ENCODE measurements at regions not wholly inside any gene's neighbourhood (a gene's known extent, or its start where the extent isn't known, plus 50 kb on each side); places are given as distances from the start of the nearest gene placed in this dataset.

DNA sequence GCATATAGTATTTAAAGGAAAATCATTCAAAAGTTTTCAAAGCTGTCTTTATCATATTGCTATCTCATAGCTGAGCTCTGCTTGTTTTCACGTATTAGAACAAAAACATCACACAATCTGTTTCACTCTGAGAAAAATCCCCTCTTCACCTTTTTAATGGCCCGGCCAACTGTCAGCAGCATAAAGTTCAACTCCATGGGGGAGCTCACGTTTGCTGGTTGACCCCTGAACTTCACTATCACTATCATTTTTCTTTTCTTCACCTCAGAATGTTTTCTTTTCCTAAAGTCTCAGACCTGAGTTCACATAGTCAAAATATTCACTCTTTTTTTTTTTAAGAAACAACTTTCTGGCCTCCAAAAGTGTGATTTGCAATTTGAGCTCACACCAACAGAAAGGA lies 374.4 kb upstream of the MARCKS start:
- H3K27me3 ChIP-seq: no peaks in the 10 kb centered on the region
- no peak overlapping the region for H3K4me2 ChIP-seq
- no peak overlapping the region for H3K9ac ChIP-seq
- H3K27ac ChIP-seq: no peak overlapping the region
- H3K36me3 ChIP-seq: no peaks in the 10 kb centered on the region
- H3K9me3 ChIP-seq (replicated peaks in 1 of 11): no peaks in the 10 kb centered on the region
- TF ChIP-seq Cebpa-rat (IDR thresholded peaks at IDR 0.05): no peak
- H4K20me1 ChIP-seq: no peaks in the 10 kb centered on the region
- H3K4me1 ChIP-seq: peaks cover 0 to 18% (median 0%) of the 10 kb centered on the region in 10 experiments; a peak in 5 of 20 replicates
- H3K4me3 ChIP-seq: no peak overlapping the region

DNA sequence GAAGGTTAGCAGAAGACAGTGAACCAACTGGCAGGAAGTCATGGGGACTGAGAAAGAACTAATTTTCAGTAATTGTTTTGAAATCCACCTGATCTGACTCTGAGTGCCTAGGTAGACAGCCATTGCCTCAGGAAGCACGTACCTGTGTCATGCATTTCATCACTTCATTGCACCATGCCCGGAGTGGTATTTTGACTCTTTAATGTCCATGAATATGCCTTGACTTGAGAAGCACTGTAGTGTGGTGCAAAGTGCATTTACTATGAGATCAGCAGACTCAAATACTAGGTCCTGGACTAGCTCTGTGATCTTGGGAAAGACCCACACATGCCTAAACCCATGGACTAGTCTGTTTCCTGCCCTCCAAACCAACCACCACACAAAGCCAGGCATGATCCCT lies 370.9 kb upstream of the MARCKS start:
- Histone ChIP-seq H3K4me2 (no peak overlapping the region), H3K27ac (no peak overlapping the region), H3K9ac (no peak overlapping the region), H3K4me3 (no peak overlapping the region), H3K4me1 (peaks cover 0 to 8% (median 0%) of the 10 kb centered on the region in 10 experiments; a peak in 5 of 20 replicates), H3K9me3 (replicated peaks in 1 of 11) (no peaks in the 10 kb centered on the region), H3K27me3 (no peaks in the 10 kb centered on the region), H4K20me1 (no peaks in the 10 kb centered on the region), H3K36me3 (no peaks in the 10 kb centered on the region)
- no peak for TF ChIP-seq Cebpa-rat (IDR thresholded peaks at IDR 0.05)

DNA sequence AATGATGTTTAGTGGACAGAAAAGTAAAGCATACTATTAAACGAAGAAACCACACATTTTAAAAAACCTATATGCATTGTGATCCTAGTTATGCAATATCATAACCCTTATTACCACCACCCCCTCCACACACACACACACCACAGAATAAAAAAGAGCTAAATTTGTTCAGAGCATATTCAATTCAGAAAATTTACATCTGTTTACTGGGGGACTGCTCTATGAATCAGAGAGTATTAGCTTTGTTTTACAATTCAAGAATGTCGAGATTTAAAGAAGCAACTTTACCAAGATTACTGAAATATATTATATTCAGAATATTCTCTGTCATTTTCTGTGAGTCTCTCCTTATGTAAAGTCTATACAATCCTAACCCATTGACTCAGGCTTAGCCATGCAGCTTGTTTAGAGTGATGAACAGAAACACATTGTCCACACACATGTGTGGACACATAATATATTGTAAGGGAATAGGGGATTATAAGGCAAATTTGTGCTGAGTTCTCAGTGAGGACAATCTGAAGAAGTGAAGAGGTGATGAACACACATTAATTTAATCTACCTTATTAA lies 369.6 kb upstream of the MARCKS start:
- H3K27ac ChIP-seq: no peak overlapping the region
- H4K20me1 ChIP-seq: no peaks in the 10 kb centered on the region
- H3K4me3 ChIP-seq: no peak overlapping the region
- no peak for TF ChIP-seq Cebpa-rat (IDR thresholded peaks at IDR 0.05)
- H3K36me3 ChIP-seq: no peaks in the 10 kb centered on the region
- no peak overlapping the region for H3K9ac ChIP-seq
- H3K9me3 ChIP-seq (replicated peaks in 1 of 11): no peaks in the 10 kb centered on the region
- no peaks in the 10 kb centered on the region for H3K4me1 ChIP-seq
- no peaks in the 10 kb centered on the region for H3K27me3 ChIP-seq
- no peak overlapping the region for H3K4me2 ChIP-seq

DNA sequence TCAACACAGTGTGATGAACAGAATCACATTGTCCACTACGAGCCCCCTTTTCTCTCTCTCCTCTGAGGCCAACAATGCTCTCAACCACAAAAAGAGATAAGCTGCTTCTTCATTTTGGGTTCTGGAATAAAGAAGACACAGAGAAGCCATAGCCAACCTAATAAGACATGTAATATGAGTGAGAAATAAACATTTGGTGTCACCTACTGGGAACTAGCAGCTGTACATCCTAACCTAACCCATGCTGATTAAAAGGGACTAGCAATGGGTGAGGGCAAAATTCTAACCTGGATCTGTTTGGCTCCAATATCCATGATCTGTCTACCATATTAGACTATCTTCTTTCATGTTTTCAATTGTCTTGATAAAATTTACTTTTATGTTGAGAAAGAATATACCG lies 369.1 kb upstream of the MARCKS start:
- no peak for TF ChIP-seq Cebpa-rat (IDR thresholded peaks at IDR 0.05)
- Histone ChIP-seq H3K36me3 (no peaks in the 10 kb centered on the region), H3K27me3 (no peaks in the 10 kb centered on the region), H3K4me2 (no peak overlapping the region), H3K4me3 (no peak overlapping the region), H3K4me1 (no peaks in the 10 kb centered on the region), H3K9ac (no peak overlapping the region), H4K20me1 (no peaks in the 10 kb centered on the region), H3K27ac (no peak overlapping the region), H3K9me3 (replicated peaks in 1 of 11) (no peaks in the 10 kb centered on the region)

DNA sequence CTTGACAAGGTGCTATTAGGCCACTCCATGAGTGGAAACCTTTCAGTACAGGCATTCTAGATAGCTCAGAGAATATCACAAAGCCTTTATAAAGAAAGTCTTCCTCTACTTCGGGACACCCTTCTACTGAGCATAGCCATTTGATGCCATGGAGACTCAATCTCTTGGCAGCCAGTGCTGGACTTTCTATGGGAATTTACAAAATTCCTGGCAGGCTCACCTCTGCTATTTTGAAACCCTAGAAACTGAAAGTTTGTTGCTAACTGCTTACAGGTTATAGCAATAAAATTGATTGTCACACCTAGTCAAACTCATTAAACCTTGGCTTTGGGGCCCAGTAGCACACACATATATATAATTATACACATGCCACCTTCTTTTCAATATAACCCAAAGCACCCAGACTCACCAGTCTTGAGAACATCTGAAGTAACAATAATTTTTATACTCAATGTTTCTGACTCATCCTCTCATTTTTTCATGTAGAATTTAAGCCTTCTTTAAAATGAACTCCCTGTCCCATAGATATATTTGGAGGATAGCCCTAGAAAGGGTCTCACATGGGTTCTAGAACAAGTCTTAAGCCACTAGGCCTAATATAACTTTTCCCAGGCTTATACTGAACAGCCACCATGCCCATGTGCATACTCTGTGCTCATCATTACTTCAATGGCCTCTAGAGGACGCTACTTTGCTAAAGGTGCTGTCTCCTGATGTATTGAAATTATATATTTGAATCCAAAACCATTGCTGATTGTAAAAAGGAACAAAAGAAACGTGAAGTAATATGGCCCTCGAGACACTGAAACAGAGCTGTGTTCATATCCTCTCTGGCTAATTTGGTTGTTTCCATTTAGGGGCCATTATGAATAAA lies 368.1 kb upstream of the MARCKS start:
- Histone ChIP-seq H3K9me3 (replicated peaks in 1 of 11) (no peaks in the 10 kb centered on the region), H3K36me3 (no peaks in the 10 kb centered on the region), H3K4me2 (no peak overlapping the region), H3K9ac (no peak overlapping the region), H3K27me3 (no peaks in the 10 kb centered on the region), H3K4me3 (no peak overlapping the region), H3K27ac (no peak overlapping the region), H3K4me1 (no peaks in the 10 kb centered on the region), H4K20me1 (no peaks in the 10 kb centered on the region)
- no peak for TF ChIP-seq Cebpa-rat (IDR thresholded peaks at IDR 0.05)

DNA sequence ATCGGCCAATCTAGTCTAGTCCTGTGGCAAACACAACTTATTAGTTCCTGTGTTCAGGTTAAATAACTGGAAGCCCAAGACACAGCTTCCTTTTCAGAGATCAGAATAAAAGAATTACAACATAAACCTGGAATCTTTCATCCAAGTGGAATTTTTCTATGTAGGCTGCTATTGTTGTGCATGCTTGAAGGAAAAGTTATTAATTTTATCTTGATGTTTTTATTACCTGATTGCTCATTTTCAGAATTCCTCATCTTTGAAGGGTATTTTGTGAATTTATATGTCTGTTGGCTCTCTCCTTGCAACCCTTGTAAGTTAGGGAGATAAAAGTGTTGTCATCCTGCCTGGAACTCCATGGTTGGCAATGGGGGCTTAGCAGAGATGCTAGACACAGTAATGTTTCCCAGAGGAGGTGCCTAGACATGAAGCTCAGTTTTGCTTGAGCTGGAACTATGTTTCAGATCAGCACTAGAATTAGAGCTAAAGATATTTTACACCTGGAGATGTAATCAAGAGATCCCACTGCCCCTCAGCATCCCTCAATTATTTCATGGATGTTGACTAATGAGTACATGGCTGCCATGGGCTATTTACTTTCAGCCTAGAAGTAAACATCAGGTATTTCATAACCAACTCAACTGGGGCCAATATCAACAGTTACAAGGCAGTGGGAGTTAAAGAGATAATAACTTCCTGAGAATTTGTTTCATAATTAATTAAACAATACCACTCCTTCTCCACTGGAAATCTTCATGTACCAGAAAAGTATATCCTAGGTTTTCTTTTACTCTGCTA lies 367.0 kb upstream of the MARCKS start:
- Histone ChIP-seq H3K4me2 (no peak overlapping the region), H3K4me1 (no peaks in the 10 kb centered on the region), H3K27me3 (no peaks in the 10 kb centered on the region), H3K4me3 (no peak overlapping the region), H3K27ac (no peak overlapping the region), H3K9me3 (replicated peaks in 1 of 11) (no peaks in the 10 kb centered on the region), H3K36me3 (no peaks in the 10 kb centered on the region), H3K9ac (no peak overlapping the region), H4K20me1 (no peaks in the 10 kb centered on the region)
- TF ChIP-seq Cebpa-rat (IDR thresholded peaks at IDR 0.05): no peak

DNA sequence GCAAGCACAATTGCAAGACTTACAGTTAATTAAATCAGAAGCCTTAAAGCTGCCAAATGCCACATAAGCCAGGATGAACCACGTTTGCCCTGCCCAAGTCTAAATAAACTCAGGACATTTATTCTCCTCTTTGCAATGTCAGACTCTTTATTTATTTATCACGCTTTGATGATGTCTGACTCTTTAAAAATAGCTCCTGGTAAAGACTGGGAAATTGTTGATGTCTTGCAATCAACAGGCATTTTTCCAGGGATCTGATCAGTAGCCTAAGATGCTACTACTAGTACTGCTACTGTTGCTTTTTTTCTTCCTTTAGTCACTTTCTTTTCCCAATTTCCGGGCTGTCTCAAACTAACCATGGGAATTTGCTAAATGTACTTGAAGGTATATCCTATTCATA lies 365.8 kb upstream of the MARCKS start:
- Histone ChIP-seq H3K9ac (no peak overlapping the region), H4K20me1 (no peaks in the 10 kb centered on the region), H3K27me3 (no peaks in the 10 kb centered on the region), H3K9me3 (replicated peaks in 1 of 11) (no peaks in the 10 kb centered on the region), H3K4me3 (no peak overlapping the region), H3K36me3 (no peaks in the 10 kb centered on the region), H3K27ac (no peak overlapping the region), H3K4me1 (no peaks in the 10 kb centered on the region), H3K4me2 (no peak overlapping the region)
- TF ChIP-seq Cebpa-rat (IDR thresholded peaks at IDR 0.05): no peak

DNA sequence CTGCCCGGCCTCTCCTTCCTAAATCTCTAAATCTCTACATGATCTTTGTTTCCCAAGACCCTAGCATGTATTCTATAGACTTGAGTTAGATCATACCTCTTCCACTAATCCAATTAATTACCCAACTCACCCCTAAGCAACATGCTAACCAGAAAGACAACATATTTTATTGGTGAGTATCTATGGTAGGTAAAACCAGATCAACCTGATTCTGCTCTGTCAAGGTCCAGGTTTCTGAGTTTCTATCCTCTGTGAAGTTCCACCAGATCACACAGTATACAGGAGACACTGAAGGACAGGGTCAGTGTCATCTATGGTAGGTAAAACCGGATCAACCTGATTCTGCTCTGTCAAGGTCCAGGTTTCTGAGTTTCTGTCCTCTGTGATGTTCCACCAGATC lies 363.2 kb upstream of the MARCKS start:
- Histone ChIP-seq H3K36me3 (no peaks in the 10 kb centered on the region), H3K4me1 (no peaks in the 10 kb centered on the region), H3K27ac (no peak overlapping the region), H3K27me3 (no peaks in the 10 kb centered on the region), H3K4me2 (no peak overlapping the region), H3K9ac (no peak overlapping the region), H3K9me3 (replicated peaks in 1 of 11) (no peaks in the 10 kb centered on the region), H4K20me1 (no peaks in the 10 kb centered on the region), H3K4me3 (no peak overlapping the region)
- no peak for TF ChIP-seq Cebpa-rat (IDR thresholded peaks at IDR 0.05)

DNA sequence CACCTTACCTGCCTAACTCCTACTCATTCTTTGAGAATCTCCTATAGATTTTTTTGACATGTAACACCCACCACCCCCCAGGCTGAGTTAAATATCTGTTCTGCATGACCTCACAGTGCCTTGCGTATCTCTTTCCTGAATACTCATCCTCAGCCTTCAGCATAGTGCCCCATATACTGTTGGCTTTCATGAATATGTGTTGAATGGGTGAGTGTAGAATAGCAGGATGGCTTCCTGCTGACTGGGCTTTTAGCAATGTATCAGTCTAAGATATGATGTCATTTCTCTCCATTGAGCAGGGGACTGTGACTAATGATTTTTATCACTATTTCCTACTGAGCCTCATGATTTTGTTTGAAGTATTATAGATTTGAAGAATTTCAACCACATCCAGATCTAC lies 361.6 kb upstream of the MARCKS start:
- Histone ChIP-seq H3K4me1 (peaks cover 0 to 8% (median 0%) of the 10 kb centered on the region in 10 experiments; a peak in 1 of 20 replicates), H4K20me1 (no peaks in the 10 kb centered on the region), H3K9ac (no peak overlapping the region), H3K4me3 (no peak overlapping the region), H3K27me3 (no peaks in the 10 kb centered on the region), H3K27ac (no peak overlapping the region), H3K36me3 (no peaks in the 10 kb centered on the region), H3K4me2 (0 out of 22 replicates have a peak overlapping the region, but pooled peaks of 1 of the 11 experiments have one; percentile 1), H3K9me3 (replicated peaks in 1 of 11) (no peaks in the 10 kb centered on the region)
- TF ChIP-seq Cebpa-rat (IDR thresholded peaks at IDR 0.05): no peak

All from BLaER1 treated with 17β-estradiol and CSF1 and Interleukin-3, amounts not matched to agents 10 nM and 100 nM (cell line).